Hepatic stellate cell (primary cell): ENCODE measurements at regions not wholly inside any gene's neighbourhood (a gene's known extent, or its start where the extent isn't known, plus 50 kb on each side); places are given as distances from the start of the nearest gene placed in this dataset.

Experiments used
- DNase-seq: peaks from one replicate; pipeline ENCODE4 v3.0.0; 2011; ENCODE audit warnings: low spot score

- no peak for DNase-seq
Measured at GRCh38 chr1:218582646-218583045, 237.5 kb downstream of the TGFB2 start.

- DNase-seq, result no peak
Measured at GRCh38 chr1:218584418-218585155, 239.5 kb downstream of the TGFB2 start.

GRCh38 chr1:218585511-218586184, 240.5 kb downstream of the TGFB2 start:
- peak; percentile 38 for DNase-seq

GRCh38 chr1:218587900-218588299, 242.8 kb downstream of the TGFB2 start:
- no peak for DNase-seq

- no peak for DNase-seq
Measured at GRCh38 chr1:218588540-218589172, 243.5 kb downstream of the TGFB2 start.

GRCh38 chr1:218589487-218589886, 244.4 kb downstream of the TGFB2 start:
- no peak for DNase-seq

- no peak for DNase-seq
Measured at GRCh38 chr1:218591966-218592365, 246.8 kb downstream of the TGFB2 start.

GRCh38 chr1:218592688-218593087, 247.6 kb downstream of the TGFB2 start:
- DNase-seq, result peak; percentile 9

- DNase-seq, result no peak
Measured at GRCh38 chr1:218600968-218601367, 255.8 kb downstream of the TGFB2 start.

- DNase-seq, result no peak
Measured at GRCh38 chr1:218604217-218604616, 259.1 kb downstream of the TGFB2 start.

GRCh38 chr1:218611916-218612585, 266.9 kb downstream of the TGFB2 start:
- DNase-seq, result no peak

GRCh38 chr1:218613105-218613504, 268.0 kb downstream of the TGFB2 start:
- DNase-seq, result no peak

- no peak for DNase-seq
Measured at GRCh38 chr1:218614031-218614430, 268.9 kb downstream of the TGFB2 start.

- DNase-seq, result no peak
Measured at GRCh38 chr1:218616681-218617080, 271.5 kb downstream of the TGFB2 start.

- DNase-seq, result no peak
Measured at GRCh38 chr1:218617986-218618385, 272.9 kb downstream of the TGFB2 start.

- peak; percentile 16 for DNase-seq
Measured at GRCh38 chr1:218620956-218621355, 275.8 kb downstream of the TGFB2 start.

- no peak for DNase-seq
Measured at GRCh38 chr1:218624052-218624451, 278.9 kb downstream of the TGFB2 start.

- no peak for DNase-seq
Measured at GRCh38 chr1:218625393-218625792, 280.3 kb downstream of the TGFB2 start.

GRCh38 chr1:218633238-218633988, 288.3 kb downstream of the TGFB2 start:
- no peak for DNase-seq

GRCh38 chr1:218634212-218634611, 289.1 kb downstream of the TGFB2 start:
- DNase-seq, result no peak

GRCh38 chr1:218636548-218636947, 291.4 kb downstream of the TGFB2 start:
- DNase-seq, result no peak

GRCh38 chr1:218640173-218640572, 295.0 kb downstream of the TGFB2 start:
- DNase-seq, result no peak
